ENCODE measurements at regions not wholly inside any gene's neighbourhood (a gene's known extent, or its start where the extent isn't known, plus 50 kb on each side); places are given as distances from the start of the nearest gene placed in this dataset.

DNA sequence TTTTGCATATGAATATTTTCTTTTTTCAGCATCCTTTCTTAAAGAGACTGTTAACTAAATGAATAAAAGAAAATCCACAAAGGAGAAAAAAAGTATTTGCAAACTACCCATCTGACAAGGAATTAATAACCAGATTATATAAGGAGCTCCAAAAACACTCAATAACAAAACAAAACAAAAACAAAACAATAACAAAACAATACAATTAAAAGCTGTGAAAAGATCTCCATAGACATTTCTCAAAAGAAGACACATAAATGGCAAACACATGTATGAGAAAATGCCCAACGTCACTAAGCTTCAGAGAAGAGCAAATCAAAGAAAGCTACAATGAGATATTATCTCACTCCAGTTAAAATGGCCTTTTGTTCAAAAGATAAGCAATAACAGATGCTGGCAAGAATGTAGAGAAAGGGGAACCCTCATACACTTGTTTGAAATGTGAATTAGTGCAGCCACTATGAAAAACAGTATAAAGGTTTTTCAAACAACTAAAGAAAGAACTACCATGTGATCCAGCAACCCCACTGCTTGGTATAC is 1310.0 kb upstream of the EYS start:
- no peak overlapping the region for H3K56ac ChIP-seq (replicated peaks; ENCODE audit: insufficient read length, low read depth, low read length)
- H3K27ac ChIP-seq (ENCODE audit: low read depth, low read length), result no peak overlapping the region
- H2AFZ ChIP-seq (ENCODE audit: low read length), result no peak overlapping the region
- TF ChIP-seq GTF2F1 (IDR thresholded peaks at IDR 0.05; ENCODE audit: borderline replicate concordance, low read depth, low read length), result no peak
- no peak for TF ChIP-seq TBP (IDR thresholded peaks at IDR 0.05; ENCODE audit: low read depth, low read length)
- TF ChIP-seq CTBP2 (IDR thresholded peaks at IDR 0.05; ENCODE audit: borderline replicate concordance, insufficient read depth, insufficient read length, low read length), result no peak
- no peak for TF ChIP-seq POLR2AphosphoS5 (IDR thresholded peaks at IDR 0.05; ENCODE audit: low read depth, low read length)
- no peak for TF ChIP-seq SP1 (IDR thresholded peaks at IDR 0.05; ENCODE audit: low read depth, low read length)
- TF ChIP-seq, protein P1, sequence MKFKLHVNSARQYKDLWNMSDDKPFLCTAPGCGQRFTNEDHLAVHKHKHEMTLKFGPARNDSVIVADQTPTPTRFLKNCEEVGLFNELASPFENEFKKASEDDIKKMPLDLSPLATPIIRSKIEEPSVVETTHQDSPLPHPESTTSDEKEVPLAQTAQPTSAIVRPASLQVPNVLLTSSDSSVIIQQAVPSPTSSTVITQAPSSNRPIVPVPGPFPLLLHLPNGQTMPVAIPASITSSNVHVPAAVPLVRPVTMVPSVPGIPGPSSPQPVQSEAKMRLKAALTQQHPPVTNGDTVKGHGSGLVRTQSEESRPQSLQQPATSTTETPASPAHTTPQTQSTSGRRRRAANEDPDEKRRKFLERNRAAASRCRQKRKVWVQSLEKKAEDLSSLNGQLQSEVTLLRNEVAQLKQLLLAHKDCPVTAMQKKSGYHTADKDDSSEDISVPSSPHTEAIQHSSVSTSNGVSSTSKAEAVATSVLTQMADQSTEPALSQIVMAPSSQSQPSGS (IDR thresholded peaks at IDR 0.05; ENCODE audit: low read length), result no peak
- TF ChIP-seq, protein P2, sequence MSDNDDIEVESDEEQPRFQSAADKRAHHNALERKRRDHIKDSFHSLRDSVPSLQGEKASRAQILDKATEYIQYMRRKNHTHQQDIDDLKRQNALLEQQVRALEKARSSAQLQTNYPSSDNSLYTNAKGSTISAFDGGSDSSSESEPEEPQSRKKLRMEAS (IDR thresholded peaks at IDR 0.05), result no peak
- TF ChIP-seq JUN (IDR thresholded peaks at IDR 0.05; ENCODE audit: low read depth, low read length), result no peak
- H3K27me3 ChIP-seq (replicated peaks in 1 of 4; ENCODE audit: control insufficient read depth in 3 of 4, extremely low read depth in 1 of 4, insufficient read depth in 3 of 4, low read length in 3 of 4), result no peaks in the 10 kb centered on the region
- CTCF ChIA-PET (ENCODE audit: partially characterized antibody), result no interaction called here
- 100% methylated on average over 1 of the region's 1 CpG; no CpG with 5 or more reads in 1 of the 2 experiments for WGBS, 2 experiments (ENCODE audit: extremely low coverage in 1 of 2, insufficient coverage in 1 of 2, insufficient read length in 1 of 2, insufficient replicate concordance in 2 of 2, low coverage in 1 of 2, low lambda C conversion rate in 2 of 2, missing lambda C conversion rate in 1 of 2)
- H3K36me3 ChIP-seq (ENCODE audit: control insufficient read depth in 2 of 4, insufficient read depth in 4 of 4, low read length in 3 of 4), result no peaks in the 10 kb centered on the region
- H2BK12ac ChIP-seq (ENCODE audit: low read depth, low read length), result no peak overlapping the region
- H3K4me2 ChIP-seq (ENCODE audit: insufficient read depth in 1 of 2, low read depth in 2 of 2, low read length in 2 of 2), result no peak overlapping the region
- H3K4ac ChIP-seq (replicated peaks; ENCODE audit: insufficient read length, low read depth, low read length), result no peak overlapping the region
- POLR2A ChIA-PET (ENCODE audit: partially characterized antibody), result no interaction called here
- no peaks in the 10 kb centered on the region for H3K23me2 ChIP-seq (ENCODE audit: low read depth, low read length)
- DNase-seq (ENCODE audit: low read depth in 1 of 2, low spot score in 2 of 2), result no peak
- no peaks in the 10 kb centered on the region for H4K20me1 ChIP-seq (replicated peaks in 1 of 2; ENCODE audit: control insufficient read depth in 1 of 2, insufficient read depth in 2 of 2, low read length in 2 of 2)
- no peak overlapping the region for H4K8ac ChIP-seq (ENCODE audit: extremely low read depth, insufficient read depth, low read length)
- H4K5ac ChIP-seq (ENCODE audit: insufficient read length, low read depth, low read length), result no peak overlapping the region
- H3K4me3 ChIP-seq (ENCODE audit: extremely low read depth in 1 of 4, insufficient read depth in 2 of 4, low read depth in 3 of 4, low read length in 4 of 4), result no peak overlapping the region
- H4K91ac ChIP-seq (replicated peaks; ENCODE audit: insufficient read length, low read length), result no peak overlapping the region
- no peak overlapping the region for H3K9ac ChIP-seq (replicated peaks in 1 of 4; ENCODE audit: extremely low read depth in 1 of 4, low read depth in 3 of 4, low read length in 3 of 4)
- H3K9me3 ChIP-seq (ENCODE audit: insufficient read depth in 2 of 2, low read depth in 1 of 2, low read length in 1 of 2), result no peaks in the 10 kb centered on the region; a peak in 1 of 4 replicates
- H2BK15ac ChIP-seq (ENCODE audit: low read length), result no peak overlapping the region
- no peaks in the 10 kb centered on the region for H3K79me1 ChIP-seq (ENCODE audit: low read depth, low read length)
- H2BK20ac ChIP-seq (ENCODE audit: low read length), result no peak overlapping the region
- H3K14ac ChIP-seq (ENCODE audit: insufficient read length), result no peak overlapping the region
- H3K79me2 ChIP-seq (ENCODE audit: control insufficient read depth in 1 of 2, insufficient read depth in 2 of 2, low read length in 2 of 2), result no peaks in the 10 kb centered on the region
- H3K18ac ChIP-seq (ENCODE audit: extremely low read depth, low read length), result no peak overlapping the region
- H2AK5ac ChIP-seq (ENCODE audit: low read depth, low read length), result no peak overlapping the region
- H3K23ac ChIP-seq (ENCODE audit: insufficient read length), result no peak overlapping the region
- no peaks in the 10 kb centered on the region for H3K4me1 ChIP-seq (replicated peaks in 1 of 4; ENCODE audit: control insufficient read depth in 3 of 4, insufficient read depth in 4 of 4, low read length in 3 of 4)
- no peak overlapping the region for H2BK5ac ChIP-seq (ENCODE audit: low read depth, low read length)
- FAIRE-seq, result no peak
- H2BK120ac ChIP-seq (replicated peaks; ENCODE audit: low read depth, low read length), result no peak overlapping the region

Data from H1 (cell line).